Frontal cortex (tissue), 3 donors: ENCODE measurements at regions not wholly inside any gene's neighbourhood (a gene's known extent, or its start where the extent isn't known, plus 50 kb on each side); places are given as distances from the start of the nearest gene placed in this dataset.
A peak's percentile ranks its signal among the peaks of the same experiment; 100 is the strongest.

ENCODE experiments used
- DNase-seq, 2 donors: peaks; one replicate each; pipeline ENCODE4 v3.0.0; 2012; ENCODE audit warnings: low spot score in 2 of 2
- FAIRE-seq: peaks from 2 replicates; lab custom pipeline; 2012; peaks lifted over from hg19 to GRCh38; lab: Jason Lieb, UNC
- donor health status: control.
- donor health status: control.
- donor health status: control.

- no peak for DNase-seq
- FAIRE-seq: no peak
Measured at GRCh38 chr11:24056051-24056450, 440.8 kb upstream of the LUZP2 start.

GRCh38 chr11:24060125-24060524, 436.7 kb upstream of the LUZP2 start:
- no peak for FAIRE-seq
- no peak for DNase-seq

- FAIRE-seq: no peak
Measured at GRCh38 chr11:24064309-24064903, 432.4 kb upstream of the LUZP2 start.

GRCh38 chr11:24068197-24068596, 428.7 kb upstream of the LUZP2 start:
- FAIRE-seq: no peak
- no peak for DNase-seq

More at GRCh38 chr11:24064309-24064903, 432.4 kb upstream of the LUZP2 start:
- no peak for DNase-seq

GRCh38 chr11:24070435-24070834, 426.4 kb upstream of the LUZP2 start:
- FAIRE-seq: no peak

GRCh38 chr11:24078018-24078417, 418.8 kb upstream of the LUZP2 start:
- DNase-seq (no peak), FAIRE-seq (no peak)

More at GRCh38 chr11:24070435-24070834, 426.4 kb upstream of the LUZP2 start:
- no peak for DNase-seq

- FAIRE-seq: no peak
- no peak for DNase-seq
Measured at GRCh38 chr11:24082241-24082640, 414.6 kb upstream of the LUZP2 start.

GRCh38 chr11:24082860-24083259, 414.0 kb upstream of the LUZP2 start:
- no peak for FAIRE-seq
- no peak for DNase-seq

GRCh38 chr11:24084956-24085355, 411.9 kb upstream of the LUZP2 start:
- DNase-seq (no peak), FAIRE-seq (no peak)

GRCh38 chr11:24086921-24087320, 409.9 kb upstream of the LUZP2 start:
- FAIRE-seq: no peak
- no peak for DNase-seq

- FAIRE-seq (no peak), DNase-seq (no peak)
Measured at GRCh38 chr11:24091594-24091993, 405.3 kb upstream of the LUZP2 start.

- FAIRE-seq: no peak
Measured at GRCh38 chr11:24093375-24093774, 403.5 kb upstream of the LUZP2 start.

GRCh38 chr11:24108609-24109008, 388.2 kb upstream of the LUZP2 start:
- FAIRE-seq (no peak), DNase-seq (no peak)

More at GRCh38 chr11:24093375-24093774, 403.5 kb upstream of the LUZP2 start:
- DNase-seq: no peak

- no peak for DNase-seq
Measured at GRCh38 chr11:24122291-24122690, 374.6 kb upstream of the LUZP2 start.

GRCh38 chr11:24124876-24125275, 372.0 kb upstream of the LUZP2 start:
- no peak for DNase-seq
- no peak for FAIRE-seq

More at GRCh38 chr11:24122291-24122690, 374.6 kb upstream of the LUZP2 start:
- FAIRE-seq: no peak

- DNase-seq: no peak
- no peak for FAIRE-seq
Measured at GRCh38 chr11:24131698-24132097, 365.2 kb upstream of the LUZP2 start.

GRCh38 chr11:24132471-24132870, 364.4 kb upstream of the LUZP2 start:
- DNase-seq (no peak), FAIRE-seq (no peak)

- DNase-seq (no peak), FAIRE-seq (no peak)
Measured at GRCh38 chr11:24134879-24135589, 361.8 kb upstream of the LUZP2 start.

- DNase-seq (no peak), FAIRE-seq (no peak)
Measured at GRCh38 chr11:24142062-24142461, 354.8 kb upstream of the LUZP2 start.

- DNase-seq: no peak
Measured at GRCh38 chr11:24145411-24145810, 351.4 kb upstream of the LUZP2 start.

GRCh38 chr11:24153337-24153736, 343.5 kb upstream of the LUZP2 start:
- DNase-seq: no peak
- FAIRE-seq: no peak

More at GRCh38 chr11:24145411-24145810, 351.4 kb upstream of the LUZP2 start:
- peak; percentile 47 for FAIRE-seq

- DNase-seq: no peak
- no peak for FAIRE-seq
Measured at GRCh38 chr11:24155792-24156191, 341.1 kb upstream of the LUZP2 start.
